Activated CD4-positive, alpha-beta T cell treated with anti-CD3 and anti-CD28 coated beads, Interleukin-2, amount 50 U/mL, for 24 hours (primary cell): ENCODE measurements at regions not wholly inside any gene's neighbourhood (a gene's known extent, or its start where the extent isn't known, plus 50 kb on each side); places are given as distances from the start of the nearest gene placed in this dataset.

Experiments
- DNase-seq, 2 donors: peaks; one replicate each; pipeline ENCODE4 v3.0.0-alpha.2; 2020; ENCODE audit warnings: low read depth in 1 of 2, low spot score in 1 of 2

DNA sequence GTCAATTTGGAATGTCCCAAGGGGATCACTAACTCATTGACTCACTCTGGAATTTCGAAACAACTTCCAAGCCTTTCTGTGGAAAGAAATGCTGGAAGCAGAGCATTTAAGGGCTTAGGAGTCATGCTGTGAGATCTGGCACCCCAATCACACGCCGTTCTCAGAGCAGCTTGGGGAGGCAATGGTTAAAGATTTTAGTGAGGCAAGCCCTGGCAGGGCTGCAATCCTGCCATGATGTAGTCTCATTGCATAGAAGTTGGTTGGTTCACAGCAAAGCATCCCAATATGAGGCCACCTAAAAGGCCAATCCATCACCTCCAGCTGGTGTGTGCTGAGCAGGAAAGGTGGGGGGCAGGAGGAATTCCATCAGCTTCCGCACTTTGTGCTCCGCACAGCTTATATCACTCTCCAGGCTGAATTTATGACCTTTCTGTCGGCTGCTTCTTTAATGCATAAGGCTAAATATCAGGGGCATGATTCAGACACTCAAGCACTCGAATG, 1043.9 kb upstream of the POU3F3 start:
- DNase-seq, result no peak

DNA sequence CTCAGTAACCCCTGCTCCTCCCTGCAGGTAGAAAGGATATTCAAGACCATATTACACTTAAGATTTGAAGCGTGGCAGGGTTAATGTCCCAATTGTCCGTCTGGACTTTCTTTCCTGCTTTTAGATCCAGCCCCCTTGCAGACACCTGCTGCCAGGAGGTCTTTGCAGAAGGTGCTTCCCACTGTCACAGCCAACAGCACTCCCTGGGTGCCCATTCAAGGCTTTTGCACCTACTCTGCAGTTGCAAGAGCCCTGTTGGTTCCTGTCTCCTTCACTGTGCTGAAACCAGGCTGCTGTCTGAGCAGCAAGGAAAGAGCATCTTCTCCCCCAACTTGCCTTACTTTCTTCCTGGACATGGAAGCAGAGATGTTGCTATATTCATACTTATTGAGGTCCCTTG, 1043.0 kb upstream of the POU3F3 start:
- no peak for DNase-seq

DNA sequence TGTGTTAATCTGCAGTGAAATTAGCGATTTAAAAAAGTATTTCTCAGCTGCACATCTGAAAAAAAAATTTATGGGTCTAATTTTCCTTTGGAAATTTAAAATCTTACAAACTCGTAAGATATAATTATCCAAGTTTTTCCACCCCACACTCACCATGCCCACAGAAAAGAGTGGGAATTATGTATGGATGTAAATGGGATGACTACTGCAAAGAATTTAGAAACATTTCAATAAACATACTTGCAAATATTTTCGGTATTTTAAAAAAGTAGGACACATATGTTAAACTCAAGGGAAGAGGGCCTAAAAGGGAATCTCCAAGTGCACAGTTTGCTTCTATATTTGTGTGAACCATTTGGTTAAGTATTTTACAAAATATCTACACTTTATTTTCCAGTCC, 1039.9 kb upstream of the POU3F3 start:
- no peak for DNase-seq

DNA sequence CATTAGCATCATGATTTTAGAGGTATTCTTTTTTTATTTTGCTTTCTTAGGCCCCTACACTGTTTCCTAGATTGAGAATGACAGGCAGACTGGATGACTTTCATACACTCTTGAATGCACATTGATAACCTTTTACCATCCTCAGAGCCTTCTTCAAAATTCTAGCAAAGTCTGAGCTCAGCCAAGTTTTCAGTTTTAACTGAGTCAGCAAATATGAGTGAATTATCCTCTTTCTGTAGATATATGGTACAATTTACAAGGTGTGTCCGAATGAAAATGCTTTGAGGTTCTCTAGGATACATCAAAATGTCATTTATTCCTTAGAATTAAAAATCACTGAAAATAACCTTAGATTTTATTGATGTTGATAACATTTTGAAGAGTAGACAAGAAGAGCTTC, 1038.2 kb upstream of the POU3F3 start:
- DNase-seq, result no peak

DNA sequence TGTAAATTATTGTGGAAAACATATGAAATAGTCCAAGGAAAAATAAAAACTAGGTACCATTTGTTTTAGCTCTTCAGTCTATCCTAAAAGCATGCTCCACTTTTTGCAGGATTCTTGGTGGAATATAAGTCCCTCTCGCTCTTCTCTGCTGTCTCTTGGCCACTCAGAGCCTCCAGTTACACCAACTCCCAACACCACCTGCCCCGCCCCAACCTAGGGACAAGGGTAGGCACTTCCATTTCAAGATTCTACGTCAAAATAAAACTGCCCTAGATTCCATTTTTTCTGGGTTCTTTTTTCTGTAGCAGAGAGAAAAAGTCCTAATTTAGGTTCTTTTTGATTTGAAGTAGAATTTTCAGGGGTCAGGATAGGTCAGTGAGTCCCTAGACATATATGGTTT, 1036.2 kb upstream of the POU3F3 start:
- no peak for DNase-seq

DNA sequence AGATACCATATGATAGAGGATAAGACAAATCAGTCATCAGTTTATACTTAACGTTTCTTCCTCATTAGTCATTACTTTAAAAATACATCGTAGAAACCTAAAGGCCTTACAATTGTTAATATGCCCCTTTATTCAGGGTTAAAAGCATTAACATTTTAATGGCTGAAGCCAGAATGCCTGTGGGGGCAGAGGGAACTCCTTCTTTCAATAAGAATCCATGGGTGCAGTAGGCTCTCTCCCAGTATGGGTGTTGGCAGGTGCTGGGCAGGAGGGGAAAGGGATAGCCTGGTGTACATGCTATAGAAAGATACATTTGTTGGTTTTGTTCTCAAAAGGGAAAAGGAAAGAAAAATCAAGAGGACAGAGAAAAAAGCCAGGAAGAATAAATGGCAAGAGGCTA, 1035.7 kb upstream of the POU3F3 start:
- no peak for DNase-seq

DNA sequence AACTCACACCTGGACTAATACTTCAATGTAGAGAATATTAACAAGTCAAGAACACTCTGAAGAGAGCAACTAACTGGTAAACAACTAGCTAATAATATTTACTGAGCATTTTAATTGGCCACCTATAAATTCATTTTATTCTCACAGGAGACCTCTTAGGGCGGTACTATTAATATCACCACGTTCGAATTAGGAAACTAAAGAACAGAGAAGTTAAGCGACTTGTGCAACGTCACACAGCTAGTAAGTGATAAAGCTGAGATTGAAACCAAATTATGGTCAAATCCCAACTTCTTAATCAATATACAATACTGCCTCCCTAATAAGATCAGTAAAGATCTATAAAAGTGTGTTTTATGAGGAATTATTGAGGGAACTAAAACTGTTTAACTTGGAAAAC, 1034.3 kb upstream of the POU3F3 start:
- no peak for DNase-seq

DNA sequence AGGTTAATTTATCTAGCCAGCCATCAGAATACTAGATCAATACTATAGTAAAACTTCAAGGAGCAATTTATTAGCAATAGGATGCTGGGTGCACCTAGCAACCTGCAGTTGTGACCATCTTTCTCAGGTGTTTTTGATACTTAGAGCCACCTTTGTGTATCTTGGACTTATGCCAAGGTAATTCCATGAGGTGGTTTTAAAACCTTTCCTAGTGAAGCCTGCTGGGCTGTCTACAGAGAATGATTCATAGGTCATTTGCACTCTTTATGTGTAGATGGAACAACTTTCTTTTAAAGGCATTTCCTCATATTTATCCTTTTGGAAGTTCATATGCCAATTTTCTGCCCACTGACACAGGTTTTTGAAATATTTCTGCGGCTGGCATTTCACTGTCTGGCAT, 1030.1 kb upstream of the POU3F3 start:
- DNase-seq, result no peak

DNA sequence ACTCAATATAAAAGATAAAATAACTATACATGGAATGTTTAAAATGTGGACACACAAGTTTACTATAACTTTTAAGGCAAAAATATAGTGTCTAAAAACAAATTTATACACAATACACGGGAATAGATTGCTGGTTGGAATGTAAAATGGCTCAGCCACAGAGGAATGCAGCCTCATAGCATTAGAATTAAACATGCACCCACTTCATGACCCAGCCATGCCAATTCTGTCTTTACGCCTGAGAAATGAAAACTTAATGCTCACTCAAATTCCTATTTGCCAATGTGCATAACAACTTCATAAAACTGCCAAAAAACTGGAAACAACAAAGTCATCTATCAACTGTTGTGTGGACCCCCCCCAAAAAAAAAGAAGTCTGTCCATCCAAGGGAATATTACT, 1006.6 kb upstream of the POU3F3 start:
- no peak for DNase-seq

DNA sequence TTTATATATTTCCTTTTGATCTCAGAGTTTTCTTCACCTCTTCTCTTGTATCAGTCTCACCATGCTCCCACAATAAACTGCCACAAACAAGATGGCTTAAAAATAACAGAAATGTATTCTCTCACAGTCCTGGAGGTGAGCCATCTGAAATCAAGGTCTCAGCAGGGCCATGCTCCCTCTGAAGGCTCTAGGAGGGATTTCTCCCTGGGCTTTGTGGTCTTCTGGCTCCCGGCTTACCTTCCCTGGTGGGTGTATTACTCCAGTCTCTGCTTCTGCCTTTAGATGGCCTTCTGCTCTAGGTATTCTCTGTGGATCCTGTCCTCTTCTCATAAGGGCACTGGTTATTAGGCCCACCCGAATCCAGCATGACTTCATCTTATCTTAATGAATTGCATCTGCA, 994.7 kb upstream of the POU3F3 start:
- DNase-seq, result no peak

DNA sequence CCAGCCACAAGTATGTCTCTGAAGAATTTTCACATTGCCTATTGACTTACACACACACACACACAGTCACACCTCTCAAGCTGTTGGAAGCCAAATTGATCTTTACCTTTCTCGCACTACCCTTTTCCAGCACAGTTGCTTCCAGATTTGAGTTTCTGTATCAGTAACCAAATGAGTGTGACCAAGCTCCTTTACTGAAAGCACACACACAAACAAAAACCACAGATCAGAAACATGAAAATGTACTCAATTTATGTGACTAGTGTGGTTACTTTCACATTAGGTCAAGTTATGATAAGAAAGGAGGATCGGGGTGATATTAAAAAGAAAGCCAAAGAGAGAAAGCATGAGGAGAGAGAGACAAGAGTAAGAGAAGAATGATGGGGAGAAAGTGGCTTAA, 993.9 kb upstream of the POU3F3 start:
- no peak for DNase-seq

DNA sequence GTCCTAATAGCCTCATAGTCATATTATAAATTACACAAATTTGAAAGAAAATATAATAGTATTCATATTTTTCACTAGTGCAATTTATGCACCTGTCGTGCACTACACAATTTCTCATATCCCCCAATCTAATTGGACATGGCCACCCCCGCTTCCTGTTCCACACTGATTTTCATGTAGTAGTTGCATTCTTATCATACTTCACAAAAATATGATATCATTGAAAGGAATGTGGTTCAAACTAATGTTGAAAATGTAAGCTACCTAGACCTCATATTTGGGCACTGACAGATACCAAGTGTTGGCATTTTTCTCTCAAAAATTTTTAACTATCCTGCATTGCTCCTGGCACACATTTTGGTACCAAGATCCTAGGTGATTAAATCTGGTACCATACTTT, 985.5 kb upstream of the POU3F3 start:
- no peak for DNase-seq

DNA sequence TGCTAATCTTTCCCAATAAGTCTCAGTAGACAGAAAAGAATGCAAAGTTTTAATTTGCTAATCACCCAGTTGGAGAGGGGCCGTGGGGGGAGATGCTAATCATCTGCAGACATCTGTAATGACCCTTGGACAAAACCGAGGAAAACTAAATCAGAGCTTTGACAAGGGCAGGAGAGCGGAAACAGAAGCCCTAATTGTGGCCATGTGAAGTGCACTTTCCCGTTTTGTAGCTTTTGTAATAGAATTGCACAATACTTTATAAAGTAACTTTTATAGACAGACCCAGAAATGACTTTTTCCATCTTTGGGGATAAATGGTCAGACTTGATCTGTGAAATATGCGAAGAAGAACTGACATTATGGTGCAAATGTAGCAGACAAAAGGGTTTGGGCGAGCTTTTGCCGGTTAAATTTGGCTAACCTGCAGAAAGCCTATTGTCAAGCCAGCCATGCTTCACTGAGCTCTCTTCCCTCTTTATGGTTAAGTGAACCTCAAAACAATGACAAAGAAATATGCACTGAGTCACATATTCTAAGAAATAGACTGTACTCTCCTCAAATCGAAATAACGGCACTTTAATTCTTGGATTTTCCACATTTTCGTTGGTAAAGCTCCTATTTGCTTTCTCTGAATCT, 980.1 kb upstream of the POU3F3 start:
- no peak for DNase-seq

DNA sequence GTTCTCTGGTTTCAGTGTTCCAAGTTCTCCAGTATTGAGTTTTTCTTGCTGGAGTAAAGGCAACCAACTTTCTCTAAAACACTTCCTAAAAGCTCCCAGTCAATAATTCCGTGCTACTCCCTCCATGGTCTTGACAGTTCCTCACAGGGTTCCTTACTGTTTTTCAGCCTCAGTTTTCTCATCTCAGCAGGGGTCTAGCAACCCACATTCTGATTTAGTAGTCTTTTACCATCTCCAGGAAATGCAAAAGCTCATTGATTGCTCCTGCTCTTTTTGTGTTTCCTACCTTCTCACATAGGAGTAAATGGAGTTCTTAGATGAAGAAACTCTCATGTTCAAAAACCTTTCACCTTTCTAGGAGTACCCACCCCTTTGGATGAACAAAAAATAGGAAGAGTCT, 978.8 kb upstream of the POU3F3 start:
- DNase-seq, result no peak

DNA sequence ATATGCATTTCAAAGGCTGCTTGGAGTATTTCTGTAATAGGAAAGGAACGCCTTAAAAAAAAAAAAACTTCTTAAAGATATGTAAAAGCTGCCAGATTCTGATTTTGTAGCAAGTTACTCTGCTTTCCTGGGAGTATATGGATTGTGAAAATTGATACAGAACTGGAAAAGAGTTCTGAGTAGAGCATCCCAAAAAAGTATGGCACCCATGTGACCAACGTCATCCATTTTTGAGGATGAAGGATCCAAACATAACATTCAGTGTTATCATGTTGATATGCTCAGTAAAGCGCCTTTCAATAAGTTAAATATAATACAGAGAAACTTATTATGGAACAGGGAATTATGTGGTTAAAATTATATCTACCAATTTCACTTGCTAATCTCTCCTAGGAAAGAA, 978.4 kb upstream of the POU3F3 start:
- DNase-seq, result no peak

DNA sequence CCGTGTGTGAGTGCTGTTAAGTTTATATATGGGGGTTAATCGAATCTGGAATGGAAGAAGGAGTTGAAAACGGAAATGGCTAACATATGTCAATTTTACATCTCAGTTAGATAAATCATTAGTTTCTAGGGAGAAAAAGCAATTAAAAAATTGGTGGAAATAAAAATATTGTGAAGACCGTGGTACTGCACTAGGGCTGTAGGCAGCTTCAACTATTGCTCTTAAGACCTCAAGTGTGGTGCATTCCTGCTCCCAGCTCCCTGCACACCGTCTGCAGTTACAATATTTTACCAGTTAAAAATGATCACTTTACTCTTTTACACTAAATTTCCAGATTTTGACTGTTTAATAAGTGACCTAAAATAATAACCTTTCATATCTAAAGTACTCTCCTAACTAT, 977.3 kb upstream of the POU3F3 start:
- no peak for DNase-seq

DNA sequence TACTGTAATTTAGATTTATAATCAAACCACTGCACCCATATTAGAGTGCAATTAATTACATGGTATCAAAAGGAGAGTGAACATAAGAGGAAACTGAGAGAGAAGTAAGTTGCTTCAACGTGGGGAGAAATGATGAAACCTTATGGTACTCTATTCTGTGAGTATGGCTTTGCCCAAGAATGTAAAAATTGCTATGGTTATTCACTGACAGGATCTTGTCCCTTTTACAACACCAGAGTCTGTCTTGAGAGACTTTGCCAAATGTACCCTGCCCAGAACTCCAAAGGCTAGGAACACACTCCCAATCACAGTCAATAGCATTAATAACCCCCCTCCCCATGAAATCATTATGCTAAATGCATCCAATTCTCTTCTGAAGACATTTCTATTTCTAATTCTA, 974.8 kb upstream of the POU3F3 start:
- no peak for DNase-seq

DNA sequence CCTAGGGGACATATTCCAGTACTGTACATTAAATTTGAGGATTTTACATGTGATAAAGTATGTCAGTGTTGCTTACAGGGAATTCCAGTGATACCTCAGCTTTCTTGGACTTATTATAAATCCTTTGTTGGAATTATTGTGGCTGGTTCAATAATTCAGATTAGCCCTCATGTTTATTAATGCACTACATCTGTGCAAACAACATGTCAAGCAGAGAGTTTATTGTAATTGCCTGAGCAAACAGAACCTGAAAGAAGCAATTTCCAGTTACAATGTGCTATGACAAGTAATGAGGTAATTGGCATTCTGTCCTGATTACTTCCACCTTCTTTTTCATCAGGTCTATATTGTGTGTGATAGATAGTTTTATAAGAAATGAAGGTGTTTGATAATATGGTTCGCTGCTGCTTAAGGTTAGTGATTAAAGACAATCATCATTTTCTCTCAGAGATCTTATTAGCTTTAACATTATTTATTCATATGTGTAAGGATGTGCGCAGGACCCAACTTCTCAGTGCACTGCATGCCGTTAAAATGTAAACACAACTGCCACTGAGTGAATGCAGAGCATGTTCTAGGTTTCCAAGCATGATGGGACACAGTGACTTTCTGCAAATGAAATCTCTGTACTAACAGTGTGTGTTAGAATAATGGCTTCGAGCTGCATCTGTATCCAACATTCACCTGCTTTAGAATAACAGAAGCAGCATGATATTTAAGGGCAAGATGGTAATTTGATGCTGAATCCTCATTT, 973.7 kb upstream of the POU3F3 start:
- no peak for DNase-seq

DNA sequence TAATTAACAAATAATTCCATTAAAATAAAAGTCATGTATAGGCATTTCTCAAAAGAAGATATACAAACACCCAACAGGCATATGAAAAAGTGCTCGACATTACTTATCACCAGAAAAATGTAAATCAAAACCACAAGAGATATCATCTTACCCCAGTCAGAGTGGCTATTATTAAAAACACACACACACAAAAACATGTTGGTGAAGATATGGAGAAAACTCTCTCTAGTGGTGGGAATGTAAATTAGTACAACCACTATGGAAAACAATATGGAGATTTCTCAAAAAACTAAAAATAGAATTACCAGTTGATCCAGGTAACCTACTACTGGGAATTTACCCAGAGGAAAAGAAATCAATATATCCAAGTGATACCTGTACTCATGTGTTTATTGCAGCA, 966.3 kb upstream of the POU3F3 start:
- DNase-seq, result no peak

DNA sequence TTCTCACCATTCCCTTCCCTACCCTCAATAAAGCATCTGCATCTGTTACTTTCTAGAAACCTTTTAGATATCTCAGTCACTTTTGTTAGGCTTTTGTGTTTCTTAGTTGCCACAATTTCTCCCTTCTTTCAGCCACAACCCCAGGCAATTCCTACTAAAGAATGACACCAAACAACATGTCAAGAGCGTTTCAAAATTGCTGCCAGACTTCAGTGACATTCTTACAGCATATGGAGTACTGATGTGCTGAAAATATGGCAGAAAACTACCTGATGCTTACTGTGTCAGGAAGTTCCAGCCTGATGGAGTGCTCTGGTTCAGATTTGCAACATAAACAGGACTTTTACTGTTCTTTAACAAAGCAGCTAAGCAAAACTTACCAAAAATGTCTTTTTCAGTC, 957.7 kb upstream of the POU3F3 start:
- no peak for DNase-seq

DNA sequence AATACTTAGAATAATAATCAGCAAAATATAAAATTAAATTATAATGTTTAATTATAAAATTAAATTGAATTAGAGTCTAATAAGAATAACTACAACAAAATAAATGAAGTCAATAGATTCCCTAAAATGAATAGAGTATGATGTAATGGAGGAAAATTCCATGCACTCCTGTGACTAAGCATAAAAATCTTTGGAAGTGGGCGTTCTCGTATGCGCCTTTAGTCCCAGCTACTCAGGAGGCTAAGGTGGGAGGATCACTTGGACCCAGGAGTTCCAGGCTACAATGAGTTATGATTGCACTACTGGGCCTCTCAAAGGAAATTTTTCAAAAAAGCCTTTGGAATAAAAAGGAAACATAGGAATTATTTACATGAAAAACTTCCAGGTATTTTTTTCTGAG, 955.4 kb upstream of the POU3F3 start:
- DNase-seq, result no peak

DNA sequence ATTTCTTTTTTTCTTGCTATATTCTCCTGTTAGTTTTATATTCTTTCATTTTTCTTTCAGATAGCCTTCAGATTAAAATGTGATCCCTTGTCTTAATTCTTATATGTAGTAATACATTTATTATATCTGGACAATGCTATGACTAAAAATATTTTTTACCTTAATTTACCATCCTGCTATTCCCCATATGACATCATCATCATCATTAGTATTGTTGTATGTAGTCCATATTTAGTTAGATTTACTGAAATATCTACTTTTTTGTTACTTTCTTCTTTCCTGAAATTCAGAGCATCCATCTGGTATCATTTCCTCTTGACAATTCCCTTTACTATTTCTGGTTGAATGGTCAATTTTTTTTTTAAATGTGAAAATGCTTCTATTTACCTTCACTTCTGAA, 951.6 kb upstream of the POU3F3 start:
- DNase-seq, result no peak

DNA sequence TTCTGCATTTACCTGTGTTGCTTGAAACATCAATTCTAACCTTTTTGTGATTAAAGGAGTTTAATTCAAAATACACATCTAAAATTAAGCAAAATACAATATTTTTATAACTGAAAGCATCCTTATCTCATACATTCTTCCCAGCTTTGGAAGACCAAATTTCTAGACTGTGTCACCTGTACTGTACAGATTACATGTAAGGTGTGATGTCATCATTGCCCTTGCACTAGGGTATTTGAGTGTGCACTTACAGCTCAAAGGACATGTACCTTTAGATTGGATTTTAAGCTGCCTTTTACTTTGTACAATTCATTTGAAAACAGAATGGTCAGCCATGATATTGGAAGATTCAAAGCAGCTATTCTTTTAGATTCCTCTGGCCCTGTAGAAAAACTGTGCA, 932.8 kb upstream of the POU3F3 start:
- no peak for DNase-seq
